HepG2 (cell line): ENCODE measurements at regions not wholly inside any gene's neighbourhood (a gene's known extent, or its start where the extent isn't known, plus 50 kb on each side); places are given as distances from the start of the nearest gene placed in this dataset.

ENCODE experiments used
- ATAC-seq: fragments of 200-7000 bp; cut with Tn5 transposase; 3 replicates; pipeline ENCODE4 v1.9.1; 2020; ENCODE audit warnings: mild to moderate bottlenecking, moderate library complexity
- BruUV-seq: library from RNA; stranded (reverse); fragments of 400-500 nt; replicated peaks from 2 replicates; lab custom pipeline; 2021; lab: Mats Ljungman, UMichigan
- CTCF ChIA-PET: fragments of 300-600 bp; formaldehyde crosslinking; extraction: SDS; loops from one replicate; lab custom pipeline; 2021; ENCODE audit warnings: low total read pairs, inconsistent platforms, low intra/inter-chr PET ratio; lab: Yijun Ruan, JAX
- POLR2A ChIA-PET: fragments of 350-600 bp; sonication (Branson Sonifier 250); formaldehyde crosslinking; loops from one replicate; lab custom pipeline; 2020; ENCODE audit warnings: antibody characterized with exemption, inconsistent platforms; lab: Yijun Ruan, JAX
- DNase-seq: peaks from one replicate; pipeline ENCODE4 v3.0.0-alpha.2; 2015; ENCODE audit warnings: low spot score
- FAIRE-seq: peaks from 3 replicates; lab custom pipeline; 2011; peaks lifted over from hg19 to GRCh38; lab: Jason Lieb, UNC
- H2AFZ ChIP-seq: one replicate; pipeline ENCODE4 v1.6.1; 2011; ENCODE audit warnings: low read length, inconsistent platforms
- H3K27ac ChIP-seq: fragments of 300-600 bp; 3 replicates; pipeline ENCODE4 v1.8.0; 2011; ENCODE audit warnings: mixed run types, mild to moderate bottlenecking, mixed read lengths, low read length, inconsistent platforms; ENCODE audit not compliant: insufficient read depth; ENCODE audit errors: extremely low read length
- H3K27me3 ChIP-seq, 2 experiments: fragments of 200-600 bp in 1 of 2; 2 replicates in 1 of 2; 3 replicates in 1 of 2; pipeline versions ENCODE4 v1.6.0 to v1.8.0; 2011; ENCODE audit warnings: low read length in 2 of 2, mild to moderate bottlenecking in 2 of 2, moderate library complexity in 2 of 2, inconsistent platforms in 1 of 2; ENCODE audit not compliant: insufficient read depth in 2 of 2, control insufficient read depth in 1 of 2
- H3K36me3 ChIP-seq, 2 experiments: fragments of 200-600 bp in 1 of 2; replicated peaks in 1 of 2; 2 replicates in 1 of 2; 3 replicates in 1 of 2; pipeline versions ENCODE4 v1.5.1 to v1.8.0; 2011; ENCODE audit warnings: low read length in 2 of 2, inconsistent platforms in 1 of 2; ENCODE audit not compliant: insufficient read depth in 2 of 2, control insufficient read depth in 1 of 2
- H3K4me1 ChIP-seq: 2 replicates; pipeline ENCODE4 v1.5.1; 2012; ENCODE audit warnings: low read length, inconsistent platforms; ENCODE audit not compliant: insufficient read depth
- H3K4me2 ChIP-seq: 2 replicates; pipeline ENCODE4 v1.6.0; 2011; ENCODE audit warnings: low read depth, low read length, inconsistent platforms
- H3K4me3 ChIP-seq, 3 experiments: fragments of 200-600 bp in 1 of 3; sonication (generic), shearing (Covaris generic) in 1 of 3; replicated peaks in 1 of 3; 2 replicates each; pipeline ENCODE4 v1.5.1; 2011 to 2016; ENCODE audit warnings: low read length in 3 of 3, inconsistent platforms in 2 of 3, low read depth in 2 of 3, mild to moderate bottlenecking in 2 of 3, control low read depth in 1 of 3, mixed read lengths in 1 of 3; ENCODE audit not compliant: insufficient read depth in 1 of 3
- H3K79me2 ChIP-seq: one replicate; pipeline ENCODE4 v1.6.1; 2011; ENCODE audit warnings: low read length, inconsistent platforms; ENCODE audit not compliant: insufficient read depth
- H3K9ac ChIP-seq: 2 replicates; pipeline ENCODE4 v1.6.0; 2011; ENCODE audit warnings: mild to moderate bottlenecking, low read depth, low read length, inconsistent platforms; ENCODE audit not compliant: insufficient read depth
- H3K9me3 ChIP-seq: 2 replicates; pipeline ENCODE4 v1.5.1; 2012; ENCODE audit warnings: mild to moderate bottlenecking, low read length
- H4K20me1 ChIP-seq: 2 replicates; pipeline ENCODE4 v1.6.0; 2011; ENCODE audit warnings: inconsistent platforms, mild to moderate bottlenecking, low read length, moderate library complexity; ENCODE audit not compliant: insufficient read depth
- KLF9 ChIP-seq: IDR thresholded peaks from 2 replicates; pipeline ENCODE4 v1.6.1; 2016; ENCODE audit warnings: low read depth
- ZNF232 ChIP-seq: sonication (generic); formaldehyde crosslinking; IDR thresholded peaks from 2 replicates; pipeline ENCODE4 v1.4.0; 2020; ENCODE audit warnings: missing genetic modification reagents, borderline replicate concordance
- ZNF549 ChIP-seq: sonication (generic); formaldehyde crosslinking; IDR thresholded peaks from 2 replicates; pipeline ENCODE4 v1.5.0; 2020; ENCODE audit warnings: missing genetic modification reagents
- ZNF672 ChIP-seq: sonication (generic); formaldehyde crosslinking; IDR thresholded peaks from 2 replicates; pipeline ENCODE4 v1.8.1; 2022; ENCODE audit warnings: missing genetic modification reagents
- ZSCAN31 ChIP-seq: sonication (generic); formaldehyde crosslinking; IDR thresholded peaks from 2 replicates; pipeline ENCODE4 v1.5.0; 2020; ENCODE audit warnings: low read depth, mild to moderate bottlenecking, missing genetic modification reagents
- whole genome bisulfite sequencing: methylation state at CpG from one replicate; pipeline ENCODE4 v1.1.6; 2017; ENCODE audit warnings: low lambda C conversion rate; 5-methylcytosine and 5-hydroxymethylcytosine counted together
- in situ Hi-C: cut with HindIII; loops from 2 replicates; pipeline ENCODE4 v1.10.0; 2017; ENCODE audit warnings: low pct_unique_long_range_greater_than_20kb; ENCODE audit not compliant: extremely low pct_ligation_motif_present
- intact Hi-C: fragments of 100-400 bp; cut with micrococcal nuclease; formaldehyde crosslinking; loops from one replicate; pipeline ENCODE4 v1.10.0; 2022; ENCODE audit not compliant: unreplicated experiment
- TF ChIP-seq, protein P1 (sequence below): sonication (generic); formaldehyde crosslinking; IDR thresholded peaks from 2 replicates; pipeline ENCODE4 v1.5.0; 2020; ENCODE audit warnings: missing genetic modification reagents, mild to moderate bottlenecking, borderline replicate concordance
- TF ChIP-seq, protein P2 (sequence below): sonication (generic); formaldehyde crosslinking; IDR thresholded peaks from 2 replicates; pipeline ENCODE4 v1.4.0; 2020; ENCODE audit warnings: mild to moderate bottlenecking, missing genetic modification reagents

DNA sequence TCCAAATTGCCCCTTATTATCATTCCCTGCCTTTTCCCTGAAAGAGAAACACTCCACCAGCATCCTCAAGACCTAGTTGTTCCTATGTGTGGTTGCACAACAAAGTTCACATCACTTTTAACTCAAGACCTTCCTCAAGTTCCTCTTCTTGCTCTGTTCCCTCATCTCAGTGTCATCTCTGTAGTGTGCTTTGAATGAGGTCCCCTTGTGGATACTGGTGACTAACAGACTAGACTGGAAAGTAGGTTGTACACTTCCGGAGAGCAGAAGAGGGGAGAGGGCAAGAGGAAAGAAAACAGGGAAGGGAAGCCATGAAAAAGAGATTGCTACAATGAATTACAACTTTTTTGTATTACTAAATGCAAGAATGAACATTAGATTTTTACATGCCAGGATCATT lies 853.8 kb downstream of the USP25 start:
- in situ Hi-C loops (no loop called here), intact Hi-C loops (no loop called here)
- ChIA-PET CTCF (no interaction called here), POLR2A (no interaction called here)
- DNase-seq (no peak), FAIRE-seq (no peak), ATAC-seq (peak; percentile 42; the same call in 1 of the 3 replicates)
- Histone ChIP-seq H3K27me3 (no peaks in the 10 kb centered on the region), H3K4me1 (peaks cover 9% of the 10 kb centered on the region), H3K27ac (no peak overlapping the region), H3K4me2 (no peak overlapping the region), H3K9ac (no peak overlapping the region), H2AFZ (no peak overlapping the region), H3K79me2 (no peaks in the 10 kb centered on the region), H3K36me3 (no peaks in the 10 kb centered on the region), H3K4me3 (no peak overlapping the region), H3K9me3 (no peaks in the 10 kb centered on the region), H4K20me1 (no peaks in the 10 kb centered on the region)
- TF ChIP-seq ZNF672 (CRISPR knock-in tag): no peak
- TF ChIP-seq ZSCAN31 (CRISPR knock-in tag): no peak
- no peak for TF ChIP-seq ZNF549 (CRISPR knock-in tag)
- TF ChIP-seq ZNF232 (CRISPR knock-in tag): no peak
- no peak for TF ChIP-seq KLF9 (CRISPR knock-in tag)
- TF ChIP-seq, protein P1, sequence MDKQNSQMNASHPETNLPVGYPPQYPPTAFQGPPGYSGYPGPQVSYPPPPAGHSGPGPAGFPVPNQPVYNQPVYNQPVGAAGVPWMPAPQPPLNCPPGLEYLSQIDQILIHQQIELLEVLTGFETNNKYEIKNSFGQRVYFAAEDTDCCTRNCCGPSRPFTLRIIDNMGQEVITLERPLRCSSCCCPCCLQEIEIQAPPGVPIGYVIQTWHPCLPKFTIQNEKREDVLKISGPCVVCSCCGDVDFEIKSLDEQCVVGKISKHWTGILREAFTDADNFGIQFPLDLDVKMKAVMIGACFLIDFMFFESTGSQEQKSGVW: no peak
- TF ChIP-seq, protein P2, sequence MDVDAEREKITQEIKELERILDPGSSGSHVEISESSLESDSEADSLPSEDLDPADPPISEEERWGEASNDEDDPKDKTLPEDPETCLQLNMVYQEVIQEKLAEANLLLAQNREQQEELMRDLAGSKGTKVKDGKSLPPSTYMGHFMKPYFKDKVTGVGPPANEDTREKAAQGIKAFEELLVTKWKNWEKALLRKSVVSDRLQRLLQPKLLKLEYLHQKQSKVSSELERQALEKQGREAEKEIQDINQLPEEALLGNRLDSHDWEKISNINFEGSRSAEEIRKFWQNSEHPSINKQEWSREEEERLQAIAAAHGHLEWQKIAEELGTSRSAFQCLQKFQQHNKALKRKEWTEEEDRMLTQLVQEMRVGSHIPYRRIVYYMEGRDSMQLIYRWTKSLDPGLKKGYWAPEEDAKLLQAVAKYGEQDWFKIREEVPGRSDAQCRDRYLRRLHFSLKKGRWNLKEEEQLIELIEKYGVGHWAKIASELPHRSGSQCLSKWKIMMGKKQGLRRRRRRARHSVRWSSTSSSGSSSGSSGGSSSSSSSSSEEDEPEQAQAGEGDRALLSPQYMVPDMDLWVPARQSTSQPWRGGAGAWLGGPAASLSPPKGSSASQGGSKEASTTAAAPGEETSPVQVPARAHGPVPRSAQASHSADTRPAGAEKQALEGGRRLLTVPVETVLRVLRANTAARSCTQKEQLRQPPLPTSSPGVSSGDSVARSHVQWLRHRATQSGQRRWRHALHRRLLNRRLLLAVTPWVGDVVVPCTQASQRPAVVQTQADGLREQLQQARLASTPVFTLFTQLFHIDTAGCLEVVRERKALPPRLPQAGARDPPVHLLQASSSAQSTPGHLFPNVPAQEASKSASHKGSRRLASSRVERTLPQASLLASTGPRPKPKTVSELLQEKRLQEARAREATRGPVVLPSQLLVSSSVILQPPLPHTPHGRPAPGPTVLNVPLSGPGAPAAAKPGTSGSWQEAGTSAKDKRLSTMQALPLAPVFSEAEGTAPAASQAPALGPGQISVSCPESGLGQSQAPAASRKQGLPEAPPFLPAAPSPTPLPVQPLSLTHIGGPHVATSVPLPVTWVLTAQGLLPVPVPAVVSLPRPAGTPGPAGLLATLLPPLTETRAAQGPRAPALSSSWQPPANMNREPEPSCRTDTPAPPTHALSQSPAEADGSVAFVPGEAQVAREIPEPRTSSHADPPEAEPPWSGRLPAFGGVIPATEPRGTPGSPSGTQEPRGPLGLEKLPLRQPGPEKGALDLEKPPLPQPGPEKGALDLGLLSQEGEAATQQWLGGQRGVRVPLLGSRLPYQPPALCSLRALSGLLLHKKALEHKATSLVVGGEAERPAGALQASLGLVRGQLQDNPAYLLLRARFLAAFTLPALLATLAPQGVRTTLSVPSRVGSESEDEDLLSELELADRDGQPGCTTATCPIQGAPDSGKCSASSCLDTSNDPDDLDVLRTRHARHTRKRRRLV (CRISPR knock-in tag): no peak
- no TSS peak for BruUV-seq
- 79% methylated on average over 1 of the region's 1 CpG for WGBS
